Inferior parietal cortex (tissue), 1 donor: ENCODE measurements at regions not wholly inside any gene's neighbourhood (a gene's known extent, or its start where the extent isn't known, plus 50 kb on each side); places are given as distances from the start of the nearest gene placed in this dataset.
"Not testable (repeated sequence)": the region's sequence is repeated elsewhere in the genome, so short reads cannot be mapped to it uniquely, and the experiment has no call there.

Experiments
- DNase-seq: peaks from one replicate; pipeline ENCODE4 v3.0.0-alpha.2; 2016; ENCODE audit errors: extremely low spot score

GRCh38 chr6:113662093-113662665, 195.0 kb upstream of the MARCKS start:
- DNase-seq = no peak

DNA sequence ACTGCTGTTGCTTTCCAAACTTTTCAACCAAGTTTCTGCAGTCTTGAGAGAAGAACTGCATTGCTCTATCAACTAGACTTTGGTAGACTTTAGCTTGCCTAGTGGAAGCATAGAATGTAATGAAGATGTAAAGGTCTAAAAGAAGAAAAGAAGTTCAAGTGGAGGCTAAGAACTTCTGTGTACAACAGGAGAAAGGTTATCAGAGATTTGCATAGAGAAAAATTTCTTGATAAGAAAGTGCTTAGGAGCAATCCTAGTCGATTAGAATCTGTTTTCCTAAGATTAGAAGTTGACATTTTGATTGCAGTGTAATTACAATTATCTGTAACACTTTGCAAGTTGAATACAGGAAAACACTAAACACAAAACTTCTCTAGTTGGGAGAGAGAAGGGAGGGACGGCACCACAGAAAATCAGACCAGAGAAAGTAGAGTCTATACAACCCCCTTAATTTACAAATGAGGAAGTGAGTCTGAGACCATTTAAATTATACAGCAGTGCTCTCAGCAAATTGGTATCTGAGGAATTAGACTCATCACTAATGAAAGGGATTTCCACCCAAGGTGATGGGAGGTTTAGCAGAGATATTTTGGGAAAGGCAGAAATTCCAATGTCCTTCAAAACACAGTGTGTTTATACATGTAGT, 194.3 kb upstream of the MARCKS start:
- DNase-seq = no peak

- no peak for DNase-seq
Measured at GRCh38 chr6:113664909-113665308, 192.2 kb upstream of the MARCKS start.

DNA sequence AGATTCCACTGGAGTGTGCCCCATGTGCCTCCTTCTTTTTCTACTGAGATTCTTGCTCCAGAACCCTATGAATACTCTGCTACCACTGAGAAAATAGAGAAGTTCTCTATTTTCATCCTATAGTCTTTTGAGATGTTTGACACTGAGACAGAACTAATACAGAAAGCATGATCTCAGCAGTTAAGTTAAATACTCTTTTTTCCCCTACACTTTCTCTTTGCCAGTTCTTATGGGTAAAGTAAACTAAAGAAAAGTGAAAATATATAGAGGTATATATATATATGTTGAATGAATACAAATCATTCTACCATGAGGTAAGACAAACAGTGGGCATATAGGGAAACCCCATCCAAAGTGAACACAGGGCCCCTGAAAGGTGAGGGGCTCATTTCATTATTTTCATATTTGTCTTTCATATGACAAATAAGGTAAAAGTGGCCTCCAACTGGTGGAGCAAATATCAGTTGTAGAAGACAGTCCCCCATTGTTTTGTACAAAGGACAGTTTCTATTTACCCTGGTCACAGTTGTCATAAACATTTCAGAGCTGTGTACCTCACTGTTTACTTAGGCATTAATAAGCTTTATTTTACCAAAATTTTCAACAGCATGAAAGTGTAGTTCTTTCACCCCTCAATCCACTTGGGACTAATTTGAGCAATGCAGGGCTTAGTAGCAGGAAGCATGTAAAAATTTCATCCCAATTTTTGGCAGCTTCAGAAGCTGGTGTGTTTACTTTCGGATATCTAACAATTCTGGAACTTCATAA, 188.3 kb upstream of the MARCKS start:
- no peak for DNase-seq

- no peak for DNase-seq
Measured at GRCh38 chr6:113669606-113670005, 187.5 kb upstream of the MARCKS start.

- DNase-seq = no peak
Measured at GRCh38 chr6:113671421-113671820, 185.7 kb upstream of the MARCKS start.

- DNase-seq = no peak
Measured at GRCh38 chr6:113672491-113673149, 184.5 kb upstream of the MARCKS start.

DNA sequence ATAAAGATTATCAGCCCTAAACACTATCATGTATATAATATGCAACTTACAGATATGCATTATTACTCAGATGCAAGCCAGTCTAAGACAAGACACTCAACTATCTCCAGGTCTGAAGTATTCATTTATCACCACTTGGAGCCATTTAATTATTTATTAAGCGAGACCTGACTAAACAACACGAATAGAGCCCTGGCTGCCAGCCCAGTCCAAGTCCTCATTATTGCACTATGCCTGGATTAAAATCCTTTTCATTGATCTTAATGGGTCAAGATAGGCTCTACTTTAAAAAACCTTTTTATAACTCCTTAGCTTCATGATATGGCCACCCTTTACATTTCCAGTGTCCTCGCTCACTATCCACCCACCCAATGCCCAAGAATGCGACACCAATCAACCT, 183.1 kb upstream of the MARCKS start:
- no peak for DNase-seq

DNA sequence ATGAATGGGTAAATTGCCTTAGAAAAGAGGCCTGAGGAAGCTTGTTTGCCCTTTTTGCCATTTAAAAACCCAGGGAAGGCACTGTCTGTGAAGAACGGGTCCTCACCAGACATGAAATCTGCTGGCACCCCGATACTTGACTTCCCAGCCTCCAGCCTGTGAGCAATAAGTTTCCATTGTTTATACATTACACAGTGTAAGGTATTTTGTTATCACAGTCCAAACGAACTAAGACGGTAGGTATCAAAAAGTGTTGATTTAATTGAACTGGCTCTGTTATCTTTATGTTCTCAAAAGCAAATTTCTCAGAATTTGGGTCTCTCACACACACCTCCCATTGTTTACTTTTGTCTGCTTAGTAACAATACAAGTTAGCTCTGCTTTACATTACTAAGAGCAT, 181.1 kb upstream of the MARCKS start:
- DNase-seq = no peak

- DNase-seq = no peak
Measured at GRCh38 chr6:113676968-113677367, 180.2 kb upstream of the MARCKS start.

DNA sequence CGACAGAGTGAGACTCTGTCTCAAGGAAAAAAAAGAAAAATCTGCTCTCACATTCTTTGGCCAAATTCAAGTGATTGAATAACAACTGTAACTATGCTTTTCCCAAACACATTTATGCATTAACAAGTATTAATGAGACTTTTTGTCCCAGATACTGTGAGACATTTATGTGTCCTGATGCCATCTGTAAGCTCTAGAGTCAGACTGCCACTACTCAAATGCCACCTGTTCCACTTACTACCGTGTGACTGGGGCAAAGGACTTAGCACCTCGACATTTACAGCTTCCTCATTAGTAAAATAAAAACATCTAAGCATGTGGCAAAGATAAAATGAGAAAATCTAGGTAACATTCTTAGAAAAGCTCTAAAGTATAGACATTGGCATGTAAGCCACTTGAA, 178.1 kb upstream of the MARCKS start:
- DNase-seq = no peak

DNA sequence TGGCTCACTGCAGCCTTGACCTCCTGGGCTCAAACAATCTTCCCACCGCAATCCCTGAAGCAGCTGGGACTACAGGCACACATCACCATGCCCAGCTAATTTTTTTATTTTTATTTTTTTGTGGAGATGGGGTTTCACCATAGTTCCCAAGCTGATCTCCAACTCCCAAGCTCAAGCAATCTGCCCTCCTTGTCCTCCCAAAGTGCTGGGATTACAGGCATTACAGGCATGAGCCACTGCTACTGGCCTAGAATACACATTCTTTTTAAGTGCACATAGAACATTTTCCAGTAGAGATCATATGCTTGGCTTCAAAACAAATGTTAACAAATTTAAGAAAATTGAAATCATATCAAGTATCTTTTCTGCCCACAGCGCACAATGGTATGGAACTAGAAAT, 176.8 kb upstream of the MARCKS start:
- no peak for DNase-seq

GRCh38 chr6:113683968-113684367, 173.2 kb upstream of the MARCKS start:
- no peak for DNase-seq

DNA sequence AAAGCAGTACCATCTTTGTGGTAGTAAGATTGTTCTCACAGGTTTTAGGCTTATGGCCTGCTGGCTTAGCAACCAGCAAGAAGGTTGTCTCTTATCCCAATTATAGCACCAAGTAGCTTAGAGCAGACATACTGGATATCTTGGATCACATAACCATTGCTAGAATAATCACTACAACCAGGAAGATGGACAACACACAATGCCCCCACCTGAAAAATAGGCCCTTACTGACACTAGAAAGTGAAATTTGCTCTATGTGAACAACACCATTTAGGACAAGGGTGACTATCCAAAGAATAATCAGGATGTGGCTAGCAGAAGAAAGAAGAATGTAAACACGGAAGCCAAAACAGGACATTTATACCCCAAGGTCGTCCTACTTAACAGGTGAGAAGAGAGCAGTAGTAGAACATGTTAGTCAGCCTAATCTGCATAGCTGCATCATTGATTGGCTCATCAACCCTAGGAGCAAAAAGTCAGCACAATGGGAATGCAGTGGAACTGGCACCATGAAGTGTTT, 172.7 kb upstream of the MARCKS start:
- DNase-seq = no peak

- DNase-seq = no peak
Measured at GRCh38 chr6:113686049-113686448, 171.1 kb upstream of the MARCKS start.

GRCh38 chr6:113689620-113690019, 167.5 kb upstream of the MARCKS start:
- not testable (repeated sequence) for DNase-seq

DNA sequence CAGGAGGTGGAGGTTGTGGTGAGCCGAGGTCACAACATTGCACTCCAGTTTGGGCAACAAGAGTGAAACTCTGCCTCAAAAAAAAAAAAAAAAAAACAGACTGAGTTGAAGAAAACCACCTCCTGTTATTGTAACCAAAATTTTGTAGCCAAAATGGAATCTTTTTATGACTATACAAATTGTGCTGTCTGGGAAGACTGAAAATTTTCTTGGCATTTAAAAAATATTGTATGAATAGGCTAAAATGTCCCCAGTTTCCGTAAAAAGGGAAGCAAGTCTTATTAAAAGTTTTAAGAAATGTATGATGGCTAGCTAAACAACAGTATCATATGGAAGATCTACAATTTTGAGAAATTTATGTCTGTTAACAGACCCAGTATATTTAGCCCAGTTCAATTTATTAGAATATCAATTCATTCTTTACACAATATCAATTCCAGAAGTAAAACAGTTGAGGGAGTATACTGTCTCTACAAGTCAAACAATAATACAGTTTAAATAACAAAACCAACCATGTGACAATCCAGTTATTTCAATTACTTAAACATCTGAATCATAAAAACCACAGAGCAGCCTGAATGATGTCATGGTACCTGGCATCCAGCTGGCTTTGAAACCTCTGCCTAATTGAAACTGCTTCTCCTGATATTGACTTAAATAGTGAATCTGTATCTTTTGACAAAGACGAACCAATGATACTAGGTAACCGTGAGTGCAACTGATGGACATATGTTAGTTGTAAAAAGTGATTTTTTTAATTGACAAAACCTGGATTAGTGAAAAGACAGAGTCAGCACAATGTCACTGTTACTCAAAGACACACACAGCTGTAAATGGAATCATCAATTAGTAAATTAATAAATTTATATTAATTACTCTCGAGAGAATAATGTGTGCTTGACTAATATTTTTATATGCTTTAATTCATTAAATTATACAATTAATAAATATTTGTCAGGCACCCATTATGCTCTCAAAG, 166.6 kb upstream of the MARCKS start:
- DNase-seq = no peak

GRCh38 chr6:113691260-113691656, 165.9 kb upstream of the MARCKS start:
- DNase-seq = no peak

DNA sequence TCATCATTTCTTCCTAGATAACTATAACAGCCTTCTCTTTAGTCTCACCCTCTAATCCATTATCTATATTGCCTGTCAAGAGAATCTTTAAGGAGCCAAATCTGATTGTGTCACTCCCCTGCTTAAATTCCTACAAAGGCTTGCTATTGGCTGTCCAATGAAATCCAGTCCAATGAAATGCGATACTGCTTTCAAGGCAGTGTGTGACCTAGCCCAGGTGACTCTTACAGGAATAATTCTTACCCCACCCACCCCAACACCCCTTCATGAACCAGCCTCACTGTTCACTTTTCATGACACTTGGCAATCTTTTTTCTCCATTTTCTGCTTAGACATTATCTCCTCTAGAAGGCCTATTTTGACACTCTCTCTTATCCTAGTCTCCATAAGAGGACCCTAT, 163.3 kb upstream of the MARCKS start:
- no peak for DNase-seq

- no peak for DNase-seq
Measured at GRCh38 chr6:113694278-113695077, 162.7 kb upstream of the MARCKS start.
